Right lobe of liver (tissue), 6 donors: ENCODE measurements at regions not wholly inside any gene's neighbourhood (a gene's known extent, or its start where the extent isn't known, plus 50 kb on each side); places are given as distances from the start of the nearest gene placed in this dataset.

Source experiments
- ATAC-seq, 4 donors: fragments of 200-7000 bp; cut with Tn5 transposase; one replicate each; pipeline ENCODE4 v1.9.1; 2020; ENCODE audit warnings: mild to moderate bottlenecking in 4 of 4, moderate library complexity in 4 of 4
- DNase-seq, 3 donors: peaks; one replicate each; pipeline ENCODE4 v3.0.0-alpha.2; 2020
- H3K27ac ChIP-seq, 3 donors: fragments of 200-600 bp; one replicate each; pipeline ENCODE4 v1.8.0; 2022
- H3K27me3 ChIP-seq, 2 donors: fragments of 200-600 bp; one replicate each; pipeline ENCODE4 v1.8.0; 2022
- H3K36me3 ChIP-seq, 4 donors: fragments of 200-600 bp; sonication (generic) in 1 of 4; one replicate each; pipeline versions ENCODE4 v1.5.1 to v1.8.0; 2017 to 2022; ENCODE audit warnings: control low read depth in 1 of 4
- H3K4me1 ChIP-seq, 4 donors: fragments of 200-600 bp; sonication (generic) in 1 of 4; one replicate each; pipeline versions ENCODE4 v1.5.1 to v1.8.0; 2017 to 2022; ENCODE audit warnings: control low read depth in 1 of 4
- H3K4me3 ChIP-seq, 3 donors: fragments of 200-600 bp; one replicate each; pipeline ENCODE4 v1.8.0; 2022
- H3K9me3 ChIP-seq, 4 donors: fragments of 200-600 bp; sonication (generic) in 1 of 4; one replicate each; pipeline versions ENCODE4 v1.5.1 to v1.8.0; 2017 to 2022; ENCODE audit warnings: control low read depth in 1 of 4
- POLR2A ChIP-seq: fragments of 450-650 bp; IDR thresholded peaks from one replicate; pipeline ENCODE4 v1.6.1; 2017; ENCODE audit warnings: antibody characterized with exemption, mild to moderate bottlenecking
- WGBS: methylation state at CpG from one replicate; pipeline ENCODE4 v1.1.6; 2018; ENCODE audit warnings: low coverage, low lambda C conversion rate; ENCODE audit not compliant: insufficient coverage; ENCODE audit errors: missing lambda C conversion rate; 5-methylcytosine and 5-hydroxymethylcytosine counted together
- intact Hi-C, 2 donors: fragments of 100-400 bp; cut with DNase I; formaldehyde crosslinking; loops; one replicate each; pipeline versions ENCODE4 v1.11.2 to v1.14.1; 2022
- TF ChIP-seq, protein P1 (sequence below), 4 donors: fragments of 200-600 bp in 3 of 4; fragments of 450-650 bp in 1 of 4; IDR thresholded peaks; one replicate each; pipeline versions ENCODE4 v1.5.1 to v1.8.0; 2016 to 2022; ENCODE audit warnings: antibody characterized with exemption in 4 of 4, mild to moderate bottlenecking in 2 of 4
- donor health status: DM: no; HTN: yes; CAD: no.
- donor health status: DM: no; HTN: no; CAD: no.
- donor health status: DM: no; HTN: no; CAD: no.
- donor health status: DM: no; HTN: yes; CAD: no.
- donor health status: DM: no; HTN: yes; CAD: no.

GRCh38 chr15:93646193-93646592 is 557.2 kb upstream of the RGMA start:
- no peaks in the 10 kb centered on the region for H3K27me3 ChIP-seq
- 21% methylated on average over 2 of the region's 2 CpGs for WGBS
- ATAC-seq: no peak

DNA sequence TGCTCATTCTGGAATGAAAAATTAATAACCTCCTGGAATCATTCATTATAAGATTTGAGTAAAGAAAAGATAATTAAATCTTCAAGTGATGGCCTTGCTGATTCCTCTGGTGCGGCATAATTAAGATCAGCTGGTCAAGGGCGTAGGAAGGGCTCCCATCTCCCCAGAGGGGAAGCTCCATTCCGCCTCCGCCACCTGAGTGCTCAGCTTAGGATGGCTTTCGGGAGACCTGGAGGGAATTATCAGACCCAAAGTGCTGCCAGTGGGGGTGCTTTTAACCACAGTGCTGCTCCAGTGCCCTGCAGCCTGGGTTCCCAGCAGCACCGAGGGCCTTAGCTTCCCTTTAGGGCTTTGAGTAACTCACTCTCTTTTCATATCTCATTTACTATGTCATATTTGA is 556.6 kb upstream of the RGMA start:
- WGBS: 76% methylated on average over 4 of the region's 6 CpGs
- Histone ChIP-seq H3K27ac (no peak overlapping the region), H3K4me3 (no peak overlapping the region), H3K4me1 (no peaks in the 10 kb centered on the region), H3K9me3 (no peaks in the 10 kb centered on the region), H3K36me3 (no peaks in the 10 kb centered on the region), H3K27me3 (no peaks in the 10 kb centered on the region)
- DNase-seq: no peak
- intact Hi-C loops: no loop called here
- no peak for ATAC-seq
- TF ChIP-seq POLR2A: no peak
- TF ChIP-seq, protein P1, sequence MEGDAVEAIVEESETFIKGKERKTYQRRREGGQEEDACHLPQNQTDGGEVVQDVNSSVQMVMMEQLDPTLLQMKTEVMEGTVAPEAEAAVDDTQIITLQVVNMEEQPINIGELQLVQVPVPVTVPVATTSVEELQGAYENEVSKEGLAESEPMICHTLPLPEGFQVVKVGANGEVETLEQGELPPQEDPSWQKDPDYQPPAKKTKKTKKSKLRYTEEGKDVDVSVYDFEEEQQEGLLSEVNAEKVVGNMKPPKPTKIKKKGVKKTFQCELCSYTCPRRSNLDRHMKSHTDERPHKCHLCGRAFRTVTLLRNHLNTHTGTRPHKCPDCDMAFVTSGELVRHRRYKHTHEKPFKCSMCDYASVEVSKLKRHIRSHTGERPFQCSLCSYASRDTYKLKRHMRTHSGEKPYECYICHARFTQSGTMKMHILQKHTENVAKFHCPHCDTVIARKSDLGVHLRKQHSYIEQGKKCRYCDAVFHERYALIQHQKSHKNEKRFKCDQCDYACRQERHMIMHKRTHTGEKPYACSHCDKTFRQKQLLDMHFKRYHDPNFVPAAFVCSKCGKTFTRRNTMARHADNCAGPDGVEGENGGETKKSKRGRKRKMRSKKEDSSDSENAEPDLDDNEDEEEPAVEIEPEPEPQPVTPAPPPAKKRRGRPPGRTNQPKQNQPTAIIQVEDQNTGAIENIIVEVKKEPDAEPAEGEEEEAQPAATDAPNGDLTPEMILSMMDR (IDR thresholded peaks at IDR 0.05): no peak

More at GRCh38 chr15:93646193-93646592, 557.2 kb upstream of the RGMA start:
- Histone ChIP-seq H3K4me3 (no peak overlapping the region), H3K27ac (no peak overlapping the region), H3K36me3 (no peaks in the 10 kb centered on the region), H3K9me3 (no peaks in the 10 kb centered on the region), H3K4me1 (no peaks in the 10 kb centered on the region)
- DNase-seq: no peak
- TF ChIP-seq POLR2A: no peak
- TF ChIP-seq, protein P1 (IDR thresholded peaks at IDR 0.05): no peak
- intact Hi-C loops: no loop called here

GRCh38 chr15:93644595-93644994 is 555.6 kb upstream of the RGMA start:
- intact Hi-C loops: no loop called here
- Histone ChIP-seq H3K9me3 (no peaks in the 10 kb centered on the region), H3K4me1 (no peaks in the 10 kb centered on the region), H3K36me3 (no peaks in the 10 kb centered on the region), H3K27ac (no peak overlapping the region), H3K4me3 (no peak overlapping the region), H3K27me3 (no peaks in the 10 kb centered on the region)
- ATAC-seq (no peak), DNase-seq (no peak)
- no peak for TF ChIP-seq POLR2A
- TF ChIP-seq, protein P1 (IDR thresholded peaks at IDR 0.05): no peak

DNA sequence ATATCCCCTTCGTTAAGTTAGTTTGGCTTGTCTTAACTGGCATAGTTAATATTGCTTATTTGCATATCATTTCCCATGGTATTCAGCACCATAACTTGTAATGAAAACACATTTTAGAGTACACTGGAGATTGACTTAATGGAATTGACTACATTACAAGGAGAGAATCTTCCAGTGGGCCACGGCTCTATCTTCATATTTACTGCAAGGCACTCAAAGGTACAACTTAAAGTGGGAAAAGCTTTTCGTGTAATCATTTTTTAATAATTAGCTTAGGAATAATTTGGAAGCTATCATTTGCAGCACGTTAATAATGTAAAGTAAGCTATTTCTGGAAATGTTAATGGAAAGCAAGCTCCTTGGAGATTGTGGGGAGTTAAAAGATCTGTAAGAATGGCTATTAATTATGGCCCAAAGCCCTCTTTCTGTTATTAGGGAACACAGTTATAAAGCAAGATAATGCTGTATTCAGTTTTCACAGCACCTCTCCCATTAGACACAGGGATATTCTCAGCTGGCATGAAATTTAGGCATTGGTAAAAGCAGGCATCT is 551.5 kb upstream of the RGMA start:
- Histone ChIP-seq H3K27me3 (no peaks in the 10 kb centered on the region), H3K4me3 (no peak overlapping the region), H3K4me1 (no peaks in the 10 kb centered on the region), H3K9me3 (no peaks in the 10 kb centered on the region), H3K36me3 (no peaks in the 10 kb centered on the region), H3K27ac (no peak overlapping the region)
- 43% methylated on average over 4 of the region's 4 CpGs for WGBS
- ATAC-seq (no peak), DNase-seq (no peak)
- intact Hi-C loops: no loop called here
- TF ChIP-seq, protein P1 (IDR thresholded peaks at IDR 0.05): no peak
- TF ChIP-seq POLR2A: no peak
